COLO668 (cell line): ENCODE measurements at regions not wholly inside any gene's neighbourhood (a gene's known extent, or its start where the extent isn't known, plus 50 kb on each side); places are given as distances from the start of the nearest gene placed in this dataset.

Experiments
- DNase-seq: peaks from one replicate; lab custom pipeline; 2025; ENCODE audit not compliant: unreplicated experiment; lab: John Stamatoyannopoulos, UW

DNA sequence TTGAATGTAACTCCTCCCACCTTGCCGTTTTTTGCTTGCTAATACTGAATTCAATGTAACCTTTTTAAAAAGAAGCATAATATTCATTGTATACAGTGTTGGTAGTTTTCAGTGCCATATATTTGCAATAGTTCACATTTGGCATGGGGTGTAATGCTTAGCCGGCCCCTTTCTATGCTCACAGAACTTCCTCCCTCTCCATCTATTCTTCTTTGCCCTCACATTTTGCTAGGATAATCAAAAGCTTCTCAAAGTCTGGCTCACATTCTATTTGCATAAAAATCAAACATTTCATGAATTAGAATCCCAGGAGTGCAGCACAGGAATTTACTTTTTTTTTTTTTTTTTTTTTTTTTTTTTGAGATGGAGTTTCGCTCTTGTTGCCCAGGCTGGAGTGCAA, 226.3 kb upstream of the MPDZ start:
- no peak for DNase-seq

DNA sequence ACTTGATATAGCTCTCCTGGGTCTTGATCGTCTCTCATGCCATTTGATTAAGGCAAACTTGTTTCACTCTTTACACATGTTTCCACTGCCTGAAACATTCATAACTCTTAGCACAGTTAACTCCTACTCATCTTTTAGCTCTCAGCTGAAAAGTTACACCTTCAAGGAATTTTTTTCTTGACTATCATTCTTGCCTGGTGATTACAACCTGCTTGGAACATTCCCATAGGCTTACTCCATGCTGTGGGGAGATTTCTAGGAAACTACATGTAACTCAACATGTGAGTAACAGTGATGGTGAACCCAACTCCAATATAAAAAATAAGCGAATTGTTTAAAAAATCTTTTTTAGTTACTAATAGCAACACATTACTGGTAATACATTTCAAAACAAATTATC, 224.1 kb upstream of the MPDZ start:
- DNase-seq, result no peak

DNA sequence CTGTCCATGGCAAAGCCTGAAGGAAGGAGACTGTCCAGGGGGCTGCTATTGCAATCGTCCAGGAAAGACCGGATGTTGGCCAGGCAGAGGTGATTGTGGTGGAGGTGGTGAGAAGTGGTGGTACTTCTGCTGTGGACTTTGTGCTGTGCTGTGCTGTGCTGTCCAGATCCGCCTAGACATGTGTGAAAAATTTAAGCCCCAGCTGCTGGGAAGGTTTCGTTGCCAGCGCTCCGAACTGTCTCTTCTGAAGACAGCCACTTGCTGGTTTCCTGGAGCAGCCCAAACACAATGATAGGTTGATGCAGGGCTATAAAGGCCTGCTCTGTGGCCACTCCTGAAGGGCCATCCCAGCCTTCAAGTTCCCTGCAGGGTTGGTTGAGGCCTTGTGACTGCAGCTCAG, 223.0 kb upstream of the MPDZ start:
- DNase-seq, result no peak

- DNase-seq, result no peak
Measured at GRCh38 chr9:13501018-13501417, 221.5 kb upstream of the MPDZ start.

GRCh38 chr9:13500034-13500433, 220.5 kb upstream of the MPDZ start:
- DNase-seq, result no peak

DNA sequence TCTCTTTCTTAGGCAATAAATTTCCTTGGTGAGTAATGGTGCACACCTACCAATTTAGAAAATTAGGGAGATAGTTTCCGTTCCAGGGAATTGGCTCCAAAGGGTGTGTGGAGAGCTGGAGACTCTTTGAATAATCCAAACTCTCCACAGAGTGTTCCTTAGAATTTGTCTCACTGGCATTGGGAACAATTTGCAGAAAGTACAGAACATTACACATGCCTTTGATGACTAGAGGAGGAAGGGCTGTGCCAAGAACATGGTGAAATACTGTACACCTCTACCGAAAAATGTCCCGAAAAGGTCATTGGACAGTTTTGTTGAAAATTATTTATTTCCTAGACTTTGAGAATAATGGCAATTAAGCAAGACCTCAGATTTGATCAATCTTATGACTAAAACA, 214.2 kb upstream of the MPDZ start:
- DNase-seq, result no peak

DNA sequence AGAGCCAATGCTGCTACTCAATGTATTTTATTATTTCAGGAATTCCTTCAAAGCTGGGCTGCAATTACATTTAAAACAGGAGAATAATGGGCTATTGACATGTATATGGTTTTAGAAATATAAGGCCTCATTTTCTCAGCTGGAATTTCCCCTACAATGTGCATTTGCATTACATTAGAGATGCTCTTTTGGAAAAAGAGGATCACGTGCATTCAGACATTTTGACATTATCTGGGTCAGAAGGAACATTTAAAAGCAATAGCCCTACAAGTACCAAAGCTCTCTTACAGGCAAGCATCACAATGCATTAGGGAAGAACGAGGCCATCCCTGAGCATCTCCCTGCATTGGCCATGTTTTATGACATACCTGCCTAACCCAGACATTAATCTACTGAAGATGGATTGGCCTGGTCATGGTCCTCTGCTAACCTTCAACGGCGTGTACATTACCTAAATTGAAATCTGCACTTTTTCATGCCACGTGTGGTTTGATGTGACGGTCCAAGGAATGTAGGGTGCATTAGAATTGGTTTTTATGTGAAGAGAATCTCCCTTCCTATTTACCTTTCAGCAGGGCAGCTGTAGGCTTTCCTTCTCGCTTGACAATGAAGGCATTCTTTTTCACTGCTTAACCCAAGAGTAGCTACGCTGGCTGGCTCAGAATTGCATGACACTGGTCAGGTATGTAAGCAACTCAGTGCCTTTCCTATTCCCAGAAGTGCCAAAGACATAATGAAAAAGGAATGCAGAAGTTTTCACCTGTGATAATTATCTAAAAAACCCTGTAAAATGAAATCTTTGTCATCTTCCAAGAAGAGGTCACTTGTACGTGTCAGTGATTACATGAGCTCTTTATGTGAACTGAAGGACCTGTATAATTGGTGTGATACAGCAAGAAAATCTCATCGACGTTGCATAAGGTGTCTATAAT, 212.3 kb upstream of the MPDZ start:
- DNase-seq, result no peak

DNA sequence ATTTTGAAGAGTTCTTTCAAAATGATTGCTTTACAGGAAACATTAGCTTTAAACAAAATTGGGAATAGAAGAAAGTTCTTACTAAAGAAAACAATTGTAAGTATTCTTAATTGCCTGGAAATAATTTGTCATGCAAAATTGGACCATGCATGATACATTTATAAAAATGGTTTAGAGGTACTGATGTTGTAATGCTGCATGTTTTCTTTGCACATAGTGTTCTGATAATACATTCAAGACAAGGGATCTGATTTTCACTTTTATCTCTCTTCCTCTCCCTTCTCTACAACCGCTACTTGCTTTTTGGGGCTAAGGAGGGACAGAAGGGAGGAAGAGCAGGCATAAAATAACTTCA, 211.6 kb upstream of the MPDZ start:
- DNase-seq, result no peak

DNA sequence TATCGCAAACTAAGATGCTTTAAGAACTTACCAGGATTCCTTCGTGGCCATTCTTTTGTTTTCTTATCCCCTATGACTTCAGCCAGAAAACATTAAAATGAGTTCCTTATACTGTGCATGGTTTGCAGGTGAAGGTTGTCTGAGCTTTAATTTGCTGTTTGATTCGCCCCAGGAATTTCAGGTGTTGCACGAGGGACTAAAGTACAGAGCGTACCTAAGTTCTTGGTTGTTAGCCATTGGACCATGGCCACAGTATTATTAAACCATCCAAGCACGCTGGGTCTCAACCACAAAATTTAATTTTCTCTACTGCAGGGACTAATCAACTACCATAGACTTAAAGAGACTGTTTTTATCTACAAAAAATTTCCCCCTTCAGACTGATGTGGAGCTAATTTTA, 208.4 kb upstream of the MPDZ start:
- no peak for DNase-seq

DNA sequence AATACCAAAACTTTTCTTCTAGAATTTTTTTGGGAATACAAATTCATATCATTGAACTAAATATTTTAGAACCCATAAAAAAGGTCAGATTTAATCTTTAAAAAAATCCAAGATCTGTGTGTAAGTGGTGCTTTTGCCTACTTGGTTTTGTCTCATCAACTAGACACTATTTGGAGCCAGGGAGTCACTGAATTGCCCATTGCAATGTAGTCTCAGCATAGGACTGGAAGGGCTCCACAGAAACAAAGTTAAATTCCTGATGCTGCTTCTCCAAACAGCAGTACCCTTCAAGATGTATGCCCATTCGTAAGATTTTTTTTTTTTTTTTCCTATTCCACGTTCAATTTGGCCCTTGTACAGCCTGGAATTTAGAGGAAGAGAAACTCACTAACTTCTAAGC, 208.0 kb upstream of the MPDZ start:
- no peak for DNase-seq

GRCh38 chr9:13487071-13487470, 207.6 kb upstream of the MPDZ start:
- DNase-seq, result no peak

- no peak for DNase-seq
Measured at GRCh38 chr9:13485068-13485596, 205.6 kb upstream of the MPDZ start.

DNA sequence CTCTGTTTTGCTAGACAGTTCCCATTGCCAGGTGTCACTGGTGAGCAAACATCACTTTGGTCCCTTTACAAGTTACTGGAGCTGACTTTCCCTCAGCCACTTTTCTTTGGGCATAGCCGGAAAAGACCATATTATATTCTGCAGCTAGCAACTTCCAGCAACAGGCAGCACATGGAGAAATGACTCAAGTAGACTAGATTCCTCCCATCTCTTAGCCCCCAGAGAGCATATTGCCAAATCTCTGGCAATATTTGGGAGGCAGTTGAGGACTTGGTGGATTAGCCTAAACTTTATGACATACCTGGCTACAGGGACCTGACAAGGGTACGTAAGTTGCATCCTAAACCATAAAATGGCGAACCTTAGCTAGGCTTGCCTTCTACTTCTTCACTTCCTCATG, 204.7 kb upstream of the MPDZ start:
- DNase-seq, result no peak

DNA sequence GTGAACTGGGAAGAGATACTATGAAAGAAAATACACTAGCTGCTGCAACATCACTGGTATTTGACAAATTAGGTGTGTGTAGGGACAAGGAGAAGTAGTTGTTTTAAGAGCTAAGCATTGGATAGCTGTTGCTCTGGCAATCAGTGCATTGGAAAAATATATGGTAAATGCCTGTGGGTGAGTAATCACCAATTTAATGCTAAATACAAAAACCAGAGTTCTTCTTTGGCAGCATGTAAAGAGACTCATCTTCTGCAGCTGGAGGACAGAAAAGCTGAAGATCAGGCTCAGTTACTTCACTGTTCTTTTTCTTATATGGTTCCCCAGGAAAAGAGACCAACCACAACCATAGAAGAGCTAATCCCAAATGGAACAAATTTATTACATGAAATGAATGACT, 201.8 kb upstream of the MPDZ start:
- DNase-seq, result no peak

GRCh38 chr9:13480693-13481092, 201.2 kb upstream of the MPDZ start:
- no peak for DNase-seq

DNA sequence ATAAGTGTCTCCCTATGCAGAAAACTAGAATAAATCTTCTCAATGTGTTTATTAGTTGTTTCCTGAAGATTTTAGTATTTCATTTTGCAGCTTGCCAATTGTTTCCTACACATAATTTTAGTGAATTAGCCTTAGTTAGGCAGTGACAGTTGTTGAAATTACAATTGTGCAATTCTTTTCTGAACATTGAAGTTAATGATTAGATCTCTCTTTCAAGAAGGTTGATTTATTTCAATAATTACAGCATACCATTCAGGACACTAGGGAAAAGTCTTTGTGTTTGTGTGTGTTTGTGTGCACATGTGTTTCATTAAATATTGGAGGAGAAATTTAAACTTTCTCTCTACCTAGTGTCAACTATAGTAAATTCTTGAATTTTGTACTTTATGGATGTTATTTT, 199.6 kb upstream of the MPDZ start:
- no peak for DNase-seq

DNA sequence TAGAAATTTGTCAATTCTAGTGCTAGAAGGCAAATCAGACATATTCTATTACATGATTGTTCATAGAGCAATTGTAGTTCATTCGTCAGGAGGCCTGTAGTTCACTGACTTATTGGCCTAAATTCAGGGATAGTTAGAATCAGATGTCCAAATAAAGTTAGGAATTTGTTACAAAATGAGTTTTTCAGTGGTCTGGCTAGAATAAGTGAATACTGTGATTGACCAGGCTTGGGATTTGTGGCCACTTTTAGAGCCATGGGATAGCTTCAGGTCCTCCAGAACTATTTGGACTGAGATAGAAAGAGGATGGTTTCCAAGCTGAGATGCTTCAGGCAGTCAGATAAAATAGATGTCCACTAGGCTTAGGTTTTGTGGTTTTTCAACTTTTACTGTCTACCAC, 199.1 kb upstream of the MPDZ start:
- DNase-seq, result no peak

DNA sequence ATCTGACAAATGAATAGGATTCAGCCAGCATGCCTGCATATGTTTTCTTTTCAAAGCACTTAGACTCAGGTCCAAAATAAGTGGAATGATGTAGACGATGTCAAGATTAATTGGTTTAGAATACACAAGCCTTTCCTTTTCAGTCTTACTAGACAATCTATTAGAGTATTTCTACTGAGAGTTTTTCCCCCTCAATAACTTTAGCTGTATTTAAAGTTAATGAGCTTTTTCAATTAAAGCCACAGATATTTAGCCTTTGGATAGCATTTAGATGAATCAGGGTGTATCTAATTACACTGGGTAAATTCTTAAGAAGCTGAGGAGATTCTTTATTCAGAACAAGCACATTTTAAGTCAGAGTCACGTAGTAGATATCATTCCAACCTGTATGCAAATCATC, 198.7 kb upstream of the MPDZ start:
- no peak for DNase-seq

- DNase-seq, result no peak
Measured at GRCh38 chr9:13470836-13471235, 191.3 kb upstream of the MPDZ start.

DNA sequence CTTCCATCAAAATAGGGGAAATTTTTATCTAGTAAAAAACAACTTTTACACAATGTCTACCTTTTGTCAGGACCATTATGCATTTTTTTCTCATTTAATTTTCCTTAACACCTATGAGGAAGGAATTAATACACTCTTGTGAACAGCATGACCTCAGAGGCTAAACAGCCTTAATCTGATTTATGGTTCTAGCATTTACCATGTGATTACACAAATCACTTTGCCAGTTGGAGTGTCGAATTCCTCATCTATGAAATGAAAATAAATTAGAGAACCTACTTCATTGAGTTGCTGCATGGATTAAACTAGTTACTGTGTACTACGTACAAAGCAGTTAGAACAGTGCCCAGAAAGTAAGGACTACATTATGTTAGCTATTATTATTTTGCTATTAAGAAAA, 187.7 kb upstream of the MPDZ start:
- no peak for DNase-seq

GRCh38 chr9:13461414-13461991, 182.0 kb upstream of the MPDZ start:
- no peak for DNase-seq

DNA sequence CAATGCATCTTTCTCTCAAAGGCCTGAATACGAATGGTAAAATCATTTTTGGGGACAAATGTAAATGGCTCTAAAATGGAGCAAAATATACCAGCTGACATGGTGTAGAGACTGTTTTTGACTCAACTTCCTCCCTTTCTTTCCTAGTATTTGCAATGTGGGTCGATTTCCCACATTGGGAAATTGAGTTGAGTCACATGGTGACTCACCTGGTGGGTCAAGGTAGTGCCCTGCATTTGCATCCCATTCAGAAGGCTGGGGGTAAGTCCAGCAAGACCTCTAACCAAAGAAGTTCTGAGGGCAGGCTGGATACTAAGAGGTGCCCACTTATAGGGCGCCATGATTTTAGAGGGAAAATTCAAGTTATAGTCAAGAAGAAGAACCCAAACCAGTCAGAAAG, 179.6 kb upstream of the MPDZ start:
- no peak for DNase-seq

- no peak for DNase-seq
Measured at GRCh38 chr9:13457795-13458194, 178.3 kb upstream of the MPDZ start.
